GM18517 (cell line): ENCODE measurements at regions not wholly inside any gene's neighbourhood (a gene's known extent, or its start where the extent isn't known, plus 50 kb on each side); places are given as distances from the start of the nearest gene placed in this dataset.
A peak's percentile ranks its signal among the peaks of the same experiment; 100 is the strongest.
"Not testable (repeated sequence)": the region's sequence is repeated elsewhere in the genome, so short reads cannot be mapped to it uniquely, and the experiment has no call there.

Source experiments
- ATAC-seq: cut with Tn5 transposase; IDR thresholded peaks from one replicate; pipeline ENCODE4 v1.9.1; 2021; ENCODE audit warnings: mild to moderate bottlenecking, moderate library complexity; ENCODE audit not compliant: unreplicated experiment

DNA sequence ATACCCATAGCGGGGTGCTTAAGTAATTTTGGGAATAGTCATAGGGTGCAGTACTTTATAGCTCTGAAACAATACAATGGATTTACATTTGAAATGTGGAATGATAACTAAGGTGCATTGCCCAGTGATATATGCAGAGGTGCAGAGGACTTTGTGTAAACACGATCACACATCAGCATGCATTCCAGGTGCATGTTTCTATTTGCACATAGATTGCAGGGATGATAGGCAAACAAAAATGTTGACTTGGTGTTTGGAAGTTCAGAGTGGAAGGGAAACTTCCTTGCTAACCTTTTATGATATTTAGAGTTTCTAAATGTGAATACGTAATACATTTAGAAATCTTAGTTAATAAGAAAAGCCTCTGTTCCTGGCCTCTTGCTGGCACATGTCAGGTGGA lies 941.5 kb downstream of the TUBA3C start:
- ATAC-seq = not testable (repeated sequence)

DNA sequence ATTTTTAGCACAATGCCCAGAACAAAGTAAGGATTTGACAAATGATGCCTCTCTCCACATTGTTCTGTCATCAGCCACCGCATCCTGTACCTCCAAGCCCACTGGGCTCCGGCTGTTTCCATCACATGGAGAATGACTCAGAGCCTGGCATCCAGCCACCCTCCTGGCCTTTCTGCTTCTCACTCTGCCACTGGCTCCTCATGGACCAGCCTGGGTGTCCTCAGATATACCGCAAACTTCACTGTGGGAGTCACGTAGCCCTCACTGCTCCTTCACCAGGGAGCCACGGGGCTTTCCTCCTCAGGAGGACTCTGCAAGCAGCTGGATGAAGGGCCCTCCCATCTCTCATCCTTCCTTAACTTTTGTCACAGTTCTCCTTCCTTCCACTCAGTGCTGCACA lies 943.0 kb downstream of the TUBA3C start:
- not testable (repeated sequence) for ATAC-seq

DNA sequence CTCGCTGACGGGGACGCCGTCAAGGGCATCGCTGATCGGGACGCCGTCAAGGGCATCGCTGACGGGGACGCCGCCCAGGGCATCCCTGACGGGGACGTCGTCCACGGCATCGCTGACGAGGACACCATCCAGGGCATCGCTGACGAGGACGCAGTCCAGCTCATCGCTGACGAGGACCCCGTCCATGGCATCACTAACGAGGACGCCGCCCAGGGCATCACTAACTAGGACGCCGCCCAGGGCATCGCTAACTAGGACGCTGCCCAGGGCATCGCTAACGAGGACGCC lies 945.2 kb downstream of the TUBA3C start:
- ATAC-seq = no peak

GRCh38 chr13:18235756-18236527 lies 945.7 kb downstream of the TUBA3C start:
- no peak for ATAC-seq

DNA sequence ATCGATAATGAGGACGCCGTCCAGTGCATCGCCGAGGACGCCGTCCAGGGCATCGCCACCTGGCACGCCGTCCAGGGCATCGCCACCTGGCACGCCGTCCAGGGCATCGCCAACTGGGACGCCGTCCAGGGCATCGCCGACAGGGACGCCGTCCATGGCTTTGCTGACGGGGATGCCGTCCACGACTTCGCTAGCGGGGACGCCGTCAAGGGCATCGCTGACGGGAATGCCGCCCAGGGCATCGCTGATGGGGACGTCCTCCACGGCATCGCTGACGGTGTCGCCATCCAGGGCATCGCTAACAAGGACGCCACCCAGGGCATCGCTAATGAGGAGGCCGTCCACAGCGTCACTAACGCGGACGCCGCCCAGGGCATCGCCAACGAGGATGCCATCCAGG lies 946.5 kb downstream of the TUBA3C start:
- no peak for ATAC-seq

- ATAC-seq = not testable (repeated sequence)
Observed at GRCh38 chr13:18234451-18234850, 947.2 kb downstream of the TUBA3C start.

DNA sequence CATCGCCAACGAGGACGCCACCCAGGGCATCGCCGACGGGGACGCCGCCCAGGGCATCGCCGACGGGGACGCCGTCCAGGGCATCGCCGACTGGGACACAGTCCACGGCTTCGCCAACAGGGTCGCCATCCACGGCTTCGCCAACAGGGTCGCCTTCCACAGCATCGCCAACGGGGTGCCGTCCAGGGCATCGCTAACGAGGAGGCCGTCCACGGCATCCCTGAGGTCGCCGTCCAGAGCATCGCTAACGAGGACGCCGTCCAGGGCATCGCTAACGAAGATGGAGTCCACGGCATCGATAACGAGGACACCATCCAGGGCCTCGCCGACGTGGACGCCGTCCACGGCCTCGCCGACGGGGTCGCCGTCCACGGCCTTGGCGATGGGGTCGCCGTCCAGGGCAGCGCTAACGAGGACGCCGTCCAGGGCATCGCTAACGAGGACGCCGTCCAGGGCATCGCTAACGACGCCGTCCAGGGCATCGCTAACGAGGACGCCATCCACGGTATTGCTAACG lies 947.8 kb downstream of the TUBA3C start:
- ATAC-seq = no peak

DNA sequence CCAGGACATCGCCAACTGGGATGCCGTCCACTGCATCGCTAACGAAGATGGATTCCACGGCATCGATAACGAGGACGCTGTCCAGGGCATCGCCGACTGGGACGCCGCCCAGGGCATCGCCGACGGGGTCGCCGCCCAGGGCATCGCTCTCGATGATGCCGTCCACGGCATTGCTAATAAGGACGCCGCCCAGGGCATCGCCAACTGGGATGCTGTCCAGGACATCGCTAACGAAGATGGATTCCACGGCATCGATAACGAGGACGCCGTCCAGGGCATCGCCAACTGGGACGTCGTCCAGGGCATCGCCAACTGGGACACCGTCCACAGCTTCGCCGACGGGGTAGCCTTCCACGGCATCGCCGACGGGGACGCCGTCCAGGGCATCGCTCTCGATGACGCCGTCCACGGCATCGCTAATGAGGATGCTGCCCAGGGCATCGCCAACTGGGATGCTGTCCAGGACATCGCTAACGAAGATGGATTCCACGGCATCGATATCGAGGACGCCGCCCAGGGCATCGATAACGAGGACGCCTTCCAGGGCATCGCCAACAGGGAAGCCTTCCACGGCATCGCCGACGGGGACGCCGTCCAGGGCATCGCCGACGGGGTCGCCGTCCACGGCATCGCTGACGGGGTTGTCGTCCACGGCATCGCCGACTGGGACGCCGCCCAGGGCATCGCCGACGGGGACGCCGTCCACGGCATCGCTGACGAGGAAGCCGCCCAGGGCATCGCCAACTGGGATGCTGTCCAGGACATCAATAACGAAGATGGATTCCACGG lies 948.4 kb downstream of the TUBA3C start:
- ATAC-seq = no peak

DNA sequence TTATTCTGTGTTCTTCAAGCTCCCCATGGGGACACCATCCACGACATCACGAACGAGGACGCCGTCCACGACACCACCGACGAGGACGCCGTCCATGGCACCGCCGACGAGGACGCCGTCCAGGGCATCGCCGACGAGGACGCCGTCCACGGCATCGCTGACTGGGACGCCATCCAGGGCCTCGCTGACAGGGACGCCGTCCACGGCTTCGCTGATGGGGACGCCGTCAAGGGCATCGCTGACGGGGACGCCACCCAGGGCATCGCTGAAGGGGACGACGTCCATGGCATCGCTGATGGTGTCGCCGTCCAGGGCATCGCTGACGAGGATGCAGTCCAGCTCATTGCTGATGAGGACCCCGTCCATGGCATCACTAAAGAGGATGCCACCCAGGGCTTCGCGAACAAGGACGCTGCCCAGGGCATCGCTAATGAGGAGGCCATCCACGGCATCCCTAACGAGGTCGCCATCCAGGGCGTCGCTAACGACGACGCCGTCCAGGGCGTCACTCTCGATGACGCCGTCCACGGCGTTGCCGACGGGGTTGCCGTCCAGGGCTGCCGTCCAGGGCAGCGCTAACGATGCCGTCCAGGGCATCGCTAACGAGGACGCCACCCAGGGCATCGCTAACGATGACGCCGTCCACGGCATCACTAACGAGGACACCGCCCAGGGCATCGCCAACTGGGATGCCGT lies 949.2 kb downstream of the TUBA3C start:
- no peak for ATAC-seq

- ATAC-seq = not testable (repeated sequence)
Observed at GRCh38 chr13:18224411-18224810, 957.2 kb downstream of the TUBA3C start.

GRCh38 chr13:18214689-18215088 lies 966.9 kb downstream of the TUBA3C start:
- not testable (repeated sequence) for ATAC-seq

DNA sequence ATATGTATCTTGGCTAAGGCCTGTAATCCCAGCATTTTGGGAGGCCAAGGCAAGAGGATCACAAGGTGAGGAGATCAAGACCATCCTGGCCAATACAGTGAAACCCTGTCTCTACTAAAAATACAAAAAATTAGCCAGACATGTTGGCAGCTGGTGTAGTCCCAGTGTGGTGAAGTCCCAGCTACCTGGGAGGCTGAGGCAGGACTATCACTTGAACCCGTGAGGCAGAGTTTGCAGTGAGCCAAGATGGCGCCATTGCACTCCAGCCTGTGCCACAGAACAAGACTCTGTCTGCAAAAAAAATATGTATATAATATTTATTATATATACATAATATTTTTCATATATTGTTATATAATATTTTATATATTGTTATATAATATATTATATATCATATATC lies 968.1 kb downstream of the TUBA3C start:
- ATAC-seq = not testable (repeated sequence)

GRCh38 chr13:18212873-18213272 lies 968.8 kb downstream of the TUBA3C start:
- ATAC-seq = no peak

GRCh38 chr13:18211752-18212560 lies 969.7 kb downstream of the TUBA3C start:
- peak; percentile 79 for ATAC-seq

GRCh38 chr13:18204614-18205178 lies 976.9 kb downstream of the TUBA3C start:
- ATAC-seq = not testable (repeated sequence)

DNA sequence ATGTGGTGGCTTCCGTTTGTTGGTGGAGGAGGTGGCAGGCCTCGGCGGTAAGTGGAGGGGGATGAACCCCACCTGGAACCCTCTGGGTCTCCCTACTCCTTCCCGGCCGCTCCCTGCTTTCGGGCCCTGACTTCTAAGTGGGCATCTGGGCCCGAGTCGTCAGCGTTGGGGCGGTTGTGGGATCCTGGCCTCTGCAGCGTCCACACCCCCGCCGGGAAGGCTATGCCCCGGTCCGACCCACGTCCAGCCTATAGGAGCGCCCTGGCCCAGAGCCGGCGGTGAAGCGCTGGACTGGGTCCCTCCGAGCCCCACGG lies 986.3 kb downstream of the TUBA3C start:
- ATAC-seq = not testable (repeated sequence)

- not testable (repeated sequence) for ATAC-seq
Observed at GRCh38 chr13:18194631-18195364, 986.8 kb downstream of the TUBA3C start.

DNA sequence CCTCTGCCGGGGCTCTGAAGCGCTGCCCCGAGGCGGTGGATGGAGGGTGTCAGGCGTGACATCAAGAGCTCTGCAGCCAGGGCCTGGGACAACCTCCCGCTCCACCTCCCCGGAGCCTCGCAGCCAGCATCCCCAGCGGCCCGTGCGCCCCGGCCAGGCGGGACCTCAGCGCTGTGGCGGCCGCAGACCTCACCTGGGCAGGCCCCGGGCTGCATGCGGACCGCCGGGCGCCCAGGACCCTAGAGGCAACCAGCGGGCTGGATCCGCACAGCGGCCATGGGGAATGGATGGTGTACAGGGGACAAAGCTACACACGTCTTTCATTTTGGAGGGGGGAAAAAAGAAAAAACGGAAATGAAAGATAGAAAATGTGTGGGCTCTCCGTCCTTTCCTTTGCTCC lies 987.5 kb downstream of the TUBA3C start:
- ATAC-seq = not testable (repeated sequence)
